Osteoblast (primary cell): ENCODE measurements at regions not wholly inside any gene's neighbourhood (a gene's known extent, or its start where the extent isn't known, plus 50 kb on each side); places are given as distances from the start of the nearest gene placed in this dataset.

ENCODE experiments used
- DNase-seq: peaks from one replicate; pipeline ENCODE4 v3.0.0; 2011; ENCODE audit warnings: low spot score, mixed read lengths; ENCODE audit not compliant: insufficient read length; ENCODE audit errors: missing footprints
- H2AFZ ChIP-seq: 2 replicates; pipeline ENCODE4 v1.6.0; 2011; ENCODE audit warnings: mild to moderate bottlenecking, low read length
- H3K27ac ChIP-seq: 2 replicates; pipeline ENCODE4 v1.5.1; 2011; ENCODE audit warnings: mild to moderate bottlenecking, low read depth, low read length, moderate library complexity
- H3K27me3 ChIP-seq: 2 replicates; pipeline ENCODE4 v1.6.0; 2012; ENCODE audit warnings: mild to moderate bottlenecking, control low read depth, inconsistent platforms, low read length, moderate library complexity; ENCODE audit not compliant: insufficient read depth
- H3K36me3 ChIP-seq: 2 replicates; pipeline ENCODE4 v1.5.1; 2011; ENCODE audit warnings: mild to moderate bottlenecking, low read length, control low read depth, moderate library complexity; ENCODE audit not compliant: insufficient read depth
- H3K4me1 ChIP-seq: 2 replicates; pipeline ENCODE4 v1.5.1; 2011; ENCODE audit warnings: mild to moderate bottlenecking, low read length, control low read depth, moderate library complexity; ENCODE audit not compliant: insufficient read depth
- H3K4me2 ChIP-seq: 2 replicates; pipeline ENCODE4 v1.6.0; 2011; ENCODE audit warnings: mild to moderate bottlenecking, low read length; ENCODE audit not compliant: insufficient read depth
- H3K4me3 ChIP-seq: fragments of 200-600 bp; sonication (generic); 3 replicates; pipeline ENCODE4 v1.5.1; 2012; ENCODE audit warnings: mild to moderate bottlenecking, low read length, inconsistent platforms; ENCODE audit not compliant: insufficient read depth
- H3K79me2 ChIP-seq: 2 replicates; pipeline ENCODE4 v1.6.0; 2012; ENCODE audit warnings: mild to moderate bottlenecking, low read length, control low read depth, inconsistent platforms; ENCODE audit not compliant: insufficient read depth
- H3K9me3 ChIP-seq: 2 replicates; pipeline ENCODE4 v1.5.1; 2011; ENCODE audit warnings: low read depth, low read length, control low read depth
- H4K20me1 ChIP-seq: 2 replicates; pipeline ENCODE4 v1.6.0; 2012; ENCODE audit warnings: mild to moderate bottlenecking, low read length, control low read depth; ENCODE audit not compliant: insufficient read depth
- CTCF ChIP-seq: IDR thresholded peaks from 2 replicates; pipeline ENCODE4 v1.5.1; 2011; ENCODE audit warnings: mild to moderate bottlenecking, low read depth, low read length, moderate library complexity; ENCODE audit errors: extremely low read depth

- no peaks in the 10 kb centered on the region for H4K20me1 ChIP-seq
- peak; percentile 66 for DNase-seq
- no peaks in the 10 kb centered on the region for H3K9me3 ChIP-seq
- H3K4me1 ChIP-seq, result no peaks in the 10 kb centered on the region
- H3K27ac ChIP-seq, result no peak overlapping the region
- no peak for TF ChIP-seq CTCF
- no peak overlapping the region for H3K4me2 ChIP-seq
- no peaks in the 10 kb centered on the region for H3K36me3 ChIP-seq
- H3K27me3 ChIP-seq, result no peaks in the 10 kb centered on the region
- no peaks in the 10 kb centered on the region for H3K79me2 ChIP-seq
- H3K4me3 ChIP-seq, result no peak overlapping the region
- H2AFZ ChIP-seq, result no peak overlapping the region
Observed at GRCh38 chr10:131762789-131763696, 137.8 kb upstream of the PPP2R2D start.

DNA sequence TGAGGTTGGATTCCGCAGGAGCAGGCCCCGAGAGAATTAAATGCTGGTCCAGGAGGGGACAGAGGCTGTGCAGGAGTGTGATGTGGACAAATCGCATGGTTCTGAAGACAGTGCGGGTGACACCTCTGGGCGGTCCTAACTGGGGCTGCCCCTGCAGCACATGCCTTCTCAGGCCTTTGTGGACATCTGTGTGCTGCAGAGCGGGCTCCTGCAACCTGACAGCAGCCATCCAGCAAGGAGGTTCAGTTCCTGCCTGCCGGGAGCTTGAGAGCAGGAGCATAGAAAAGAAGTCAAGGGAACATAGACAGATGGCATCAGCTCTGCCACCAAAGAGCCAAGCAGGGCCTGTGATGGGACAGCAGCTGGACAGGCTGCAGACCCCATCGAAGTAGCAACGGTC lies 135.9 kb upstream of the PPP2R2D start:
- H3K9me3 ChIP-seq, result no peaks in the 10 kb centered on the region
- no peak overlapping the region for H3K27ac ChIP-seq
- H3K4me3 ChIP-seq, result no peak overlapping the region
- H3K4me2 ChIP-seq, result no peak overlapping the region
- no peak overlapping the region for H2AFZ ChIP-seq
- H3K4me1 ChIP-seq, result no peaks in the 10 kb centered on the region
- no peaks in the 10 kb centered on the region for H3K36me3 ChIP-seq
- H3K27me3 ChIP-seq, result no peaks in the 10 kb centered on the region
- H3K79me2 ChIP-seq, result no peaks in the 10 kb centered on the region
- peak; percentile 41 for DNase-seq
- H4K20me1 ChIP-seq, result no peaks in the 10 kb centered on the region
- TF ChIP-seq CTCF, result no peak

DNA sequence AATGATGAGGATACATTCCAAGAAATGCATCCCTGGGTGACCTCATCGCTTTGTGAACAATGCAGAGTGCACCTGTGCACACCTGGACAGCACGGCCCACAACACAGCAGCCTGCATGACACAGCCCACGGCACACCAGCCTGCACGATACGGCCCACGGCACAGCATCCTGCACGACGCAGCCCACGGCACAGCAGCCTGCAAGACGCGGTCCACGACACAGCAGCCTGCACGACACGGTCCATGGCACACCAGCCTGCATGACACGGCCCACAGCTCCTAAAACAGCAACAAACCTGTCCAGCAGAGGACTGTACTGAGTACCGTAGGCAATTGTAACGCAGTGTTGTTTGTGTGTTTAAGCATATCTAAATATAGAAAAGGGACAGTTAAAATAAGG lies 134.7 kb upstream of the PPP2R2D start:
- Histone ChIP-seq H3K36me3 (no peaks in the 10 kb centered on the region), H2AFZ (no peak overlapping the region), H3K4me2 (no peak overlapping the region), H3K79me2 (no peaks in the 10 kb centered on the region), H3K4me3 (no peak overlapping the region), H3K4me1 (no peaks in the 10 kb centered on the region), H4K20me1 (no peaks in the 10 kb centered on the region), H3K9me3 (no peaks in the 10 kb centered on the region), H3K27me3 (no peaks in the 10 kb centered on the region), H3K27ac (no peak overlapping the region)
- DNase-seq, result no peak
- TF ChIP-seq CTCF, result no peak

GRCh38 chr10:131767716-131768115 lies 133.1 kb upstream of the PPP2R2D start:
- Histone ChIP-seq H3K4me3 (no peak overlapping the region), H3K27me3 (no peaks in the 10 kb centered on the region), H3K4me2 (no peak overlapping the region), H4K20me1 (no peaks in the 10 kb centered on the region), H3K27ac (no peak overlapping the region), H3K36me3 (no peaks in the 10 kb centered on the region), H2AFZ (no peak overlapping the region), H3K4me1 (no peaks in the 10 kb centered on the region), H3K9me3 (no peaks in the 10 kb centered on the region), H3K79me2 (no peaks in the 10 kb centered on the region)
- no peak for DNase-seq
- TF ChIP-seq CTCF, result no peak
